IPS-20b (cell line): ENCODE measurements at regions not wholly inside any gene's neighbourhood (a gene's known extent, or its start where the extent isn't known, plus 50 kb on each side); places are given as distances from the start of the nearest gene placed in this dataset.
A peak's percentile ranks its signal among the peaks of the same experiment; 100 is the strongest.

Source experiments
- H3K27ac ChIP-seq: one replicate; pipeline ENCODE4 v1.5.1; 2013; ENCODE audit warnings: low read length
- H3K27me3 ChIP-seq: 2 replicates; pipeline ENCODE4 v1.6.1; 2013; ENCODE audit warnings: mild to moderate bottlenecking, low read length, inconsistent platforms; ENCODE audit not compliant: insufficient read depth
- H3K36me3 ChIP-seq: 2 replicates; pipeline ENCODE4 v1.6.1; 2013; ENCODE audit warnings: low read depth, mild to moderate bottlenecking, inconsistent platforms, low read length, moderate library complexity; ENCODE audit not compliant: insufficient read depth
- H3K4me1 ChIP-seq: 2 replicates; pipeline ENCODE4 v1.6.1; 2013; ENCODE audit warnings: mild to moderate bottlenecking, control low read depth, inconsistent platforms, low read length, moderate library complexity; ENCODE audit not compliant: insufficient read depth
- H3K4me3 ChIP-seq: 2 replicates; pipeline ENCODE4 v1.5.1; 2013; ENCODE audit warnings: mild to moderate bottlenecking, low read length, inconsistent platforms
- H3K9ac ChIP-seq: 2 replicates; pipeline ENCODE4 v1.6.1; 2013; ENCODE audit warnings: low read depth, mild to moderate bottlenecking, inconsistent platforms, low read length, moderate library complexity
- H3K9me3 ChIP-seq: 2 replicates; pipeline ENCODE4 v1.6.1; 2013; ENCODE audit warnings: mild to moderate bottlenecking, low read depth, low read length, inconsistent platforms; ENCODE audit not compliant: insufficient read depth

GRCh38 chr17:79670537-79671084, 59.8 kb upstream of the RBFOX3 start:
- no peak overlapping the region for H3K4me3 ChIP-seq
- no peaks in the 10 kb centered on the region; the same call in 1 of the 2 replicates for H3K27me3 ChIP-seq
- peaks cover 8% of the 10 kb centered on the region; the same call in 1 of the 2 replicates for H3K9me3 ChIP-seq
- no peak overlapping the region for H3K9ac ChIP-seq
- no peaks in the 10 kb centered on the region for H3K4me1 ChIP-seq
- no peak overlapping the region for H3K27ac ChIP-seq
- H3K36me3 ChIP-seq, result no peaks in the 10 kb centered on the region

- Histone ChIP-seq H3K27me3 (no peaks in the 10 kb centered on the region; the same call in 1 of the 2 replicates), H3K4me1 (no peaks in the 10 kb centered on the region; the same call in 1 of the 2 replicates), H3K36me3 (no peaks in the 10 kb centered on the region), H3K9me3 (peaks cover 8% of the 10 kb centered on the region; the same call in 1 of the 2 replicates), H3K27ac (no peak overlapping the region), H3K9ac (no peak overlapping the region), H3K4me3 (no peak overlapping the region)
Measured at GRCh38 chr17:79669861-79670260, 59.0 kb upstream of the RBFOX3 start.

- H3K4me1 ChIP-seq, result no peaks in the 10 kb centered on the region; the same call in 1 of the 2 replicates
- no peaks in the 10 kb centered on the region for H3K36me3 ChIP-seq
- H3K27ac ChIP-seq, result no peak overlapping the region
- no peak overlapping the region for H3K4me3 ChIP-seq
- H3K27me3 ChIP-seq, result no peaks in the 10 kb centered on the region; the same call in 1 of the 2 replicates
- H3K9ac ChIP-seq, result no peak overlapping the region
- H3K9me3 ChIP-seq, result peaks cover 3% of the 10 kb centered on the region; the same call in 1 of the 2 replicates
Measured at GRCh38 chr17:79668344-79669250, 57.7 kb upstream of the RBFOX3 start.

- Histone ChIP-seq H3K9ac (no peak overlapping the region), H3K27me3 (no peaks in the 10 kb centered on the region; the same call in 1 of the 2 replicates), H3K4me3 (no peak overlapping the region), H3K36me3 (no peaks in the 10 kb centered on the region), H3K4me1 (no peaks in the 10 kb centered on the region; the same call in 1 of the 2 replicates), H3K27ac (no peak overlapping the region), H3K9me3 (no peaks in the 10 kb centered on the region)
Measured at GRCh38 chr17:79667746-79668145, 56.9 kb upstream of the RBFOX3 start.

DNA sequence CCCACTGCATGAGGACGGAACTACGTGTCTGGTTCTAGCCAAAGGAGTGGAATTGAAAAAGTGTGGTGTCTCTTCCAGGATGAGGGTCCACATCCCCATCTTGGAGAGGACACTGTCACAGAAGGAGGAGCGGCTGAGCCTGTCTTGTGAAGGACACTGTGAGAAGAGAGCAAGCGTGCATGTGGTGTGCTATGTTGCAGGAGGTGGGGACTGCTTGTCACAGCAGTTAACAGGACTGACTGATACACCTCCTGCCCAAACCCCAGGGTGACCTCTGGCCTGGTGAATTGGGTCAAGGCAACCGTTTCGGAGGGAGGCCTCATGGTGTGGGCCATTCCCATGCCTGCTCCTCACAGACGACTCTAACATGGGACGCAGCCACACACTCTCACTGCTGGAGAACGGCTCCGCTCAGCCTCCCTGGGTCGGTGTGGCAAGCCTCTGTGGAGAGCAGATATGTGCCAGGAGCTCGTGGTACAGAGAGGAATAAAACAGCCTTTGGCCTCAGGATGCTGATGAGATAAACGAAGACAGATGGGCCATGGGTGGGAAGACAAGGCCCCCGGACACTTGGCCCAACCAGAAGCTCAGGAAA, 56.4 kb upstream of the RBFOX3 start:
- Histone ChIP-seq H3K27ac (no peak overlapping the region), H3K36me3 (no peaks in the 10 kb centered on the region), H3K4me1 (no peaks in the 10 kb centered on the region; the same call in 1 of the 2 replicates), H3K9me3 (no peaks in the 10 kb centered on the region), H3K9ac (no peak overlapping the region), H3K4me3 (no peak overlapping the region), H3K27me3 (no peaks in the 10 kb centered on the region; the same call in 1 of the 2 replicates)

GRCh38 chr17:79666111-79666510, 55.3 kb upstream of the RBFOX3 start:
- H3K36me3 ChIP-seq, result no peaks in the 10 kb centered on the region
- H3K27ac ChIP-seq, result no peak overlapping the region
- no peaks in the 10 kb centered on the region; the same call in 1 of the 2 replicates for H3K4me1 ChIP-seq
- H3K9ac ChIP-seq, result no peak overlapping the region
- H3K4me3 ChIP-seq, result no peak overlapping the region
- H3K27me3 ChIP-seq, result no peaks in the 10 kb centered on the region; the same call in 1 of the 2 replicates
- peaks cover 8% of the 10 kb centered on the region for H3K9me3 ChIP-seq

GRCh38 chr17:79664930-79665737, 54.3 kb upstream of the RBFOX3 start:
- H3K9ac ChIP-seq, result no peak overlapping the region
- H3K36me3 ChIP-seq, result no peaks in the 10 kb centered on the region
- peaks cover 6% of the 10 kb centered on the region; the same call in 1 of the 2 replicates for H3K27me3 ChIP-seq
- H3K4me1 ChIP-seq, result no peaks in the 10 kb centered on the region; the same call in 1 of the 2 replicates
- peaks cover 8% of the 10 kb centered on the region for H3K9me3 ChIP-seq
- H3K27ac ChIP-seq, result no peak overlapping the region
- H3K4me3 ChIP-seq, result peak overlapping the region; percentile 52

- H3K9me3 ChIP-seq, result peaks cover 8% of the 10 kb centered on the region
- no peak overlapping the region for H3K27ac ChIP-seq
- H3K27me3 ChIP-seq, result peaks cover 25% of the 10 kb centered on the region; the same call in 1 of the 2 replicates
- H3K4me3 ChIP-seq, result no peak overlapping the region
- no peaks in the 10 kb centered on the region for H3K36me3 ChIP-seq
- H3K4me1 ChIP-seq, result no peaks in the 10 kb centered on the region; the same call in 1 of the 2 replicates
- H3K9ac ChIP-seq, result no peak overlapping the region
Measured at GRCh38 chr17:79661292-79662041, 50.6 kb upstream of the RBFOX3 start.
